GM12878 (cell line): ENCODE measurements at regions not wholly inside any gene's neighbourhood (a gene's known extent, or its start where the extent isn't known, plus 50 kb on each side); places are given as distances from the start of the nearest gene placed in this dataset.

Experiments used
- ASH2L ChIP-seq: fragments of 300-600, 200-600 bp; sonication (generic); IDR thresholded peaks from 2 replicates; pipeline ENCODE4 v1.6.1; 2017; ENCODE audit warnings: low read depth, mild to moderate bottlenecking, borderline replicate concordance
- BCL3 ChIP-seq: IDR thresholded peaks from 2 replicates; pipeline ENCODE4 v1.6.1; 2011; ENCODE audit warnings: borderline replicate concordance, low read depth, mild to moderate bottlenecking, moderate library complexity, low read length; ENCODE audit not compliant: insufficient read depth, poor library complexity, severe bottlenecking
- CBFB ChIP-seq: IDR thresholded peaks from 2 replicates; pipeline ENCODE4 v1.6.1; 2016; ENCODE audit warnings: antibody characterized with exemption, low read depth
- CREM ChIP-seq: IDR thresholded peaks from 2 replicates; pipeline ENCODE4 v1.6.1; 2014; ENCODE audit warnings: antibody characterized with exemption, low read depth
- RAD21 ChIP-seq: IDR thresholded peaks from 2 replicates; pipeline ENCODE4 v1.6.1; 2011; ENCODE audit warnings: mild to moderate bottlenecking, low read depth, low read length, moderate library complexity; ENCODE audit not compliant: insufficient read depth
- ZBTB11 ChIP-seq: fragments of 450-650 bp; formaldehyde crosslinking; IDR thresholded peaks from 2 replicates; pipeline ENCODE4 v1.5.0; 2022; ENCODE audit warnings: mild to moderate bottlenecking, missing genetic modification characterization
- ZNF274 ChIP-seq: IDR thresholded peaks from one replicate; pipeline ENCODE4 v1.8.0; 2011; ENCODE audit not compliant: insufficient read length, insufficient read depth
- TF ChIP-seq, protein P1 (sequence below), 3 experiments: IDR thresholded peaks in 2 of 3; conservative IDR thresholded peaks in 1 of 3; 2 replicates each; pipeline ENCODE4 v1.5.1; 2011; ENCODE audit warnings: low read depth in 3 of 3, low read length in 3 of 3, mild to moderate bottlenecking in 3 of 3, control low read depth in 2 of 3, moderate library complexity in 2 of 3, inconsistent platforms in 1 of 3, mixed read lengths in 1 of 3; ENCODE audit not compliant: control insufficient read depth in 2 of 3, insufficient read depth in 1 of 3; ENCODE audit errors: extremely low read depth in 1 of 3
- TF ChIP-seq, protein P2 (sequence below): IDR thresholded peaks from 2 replicates; pipeline ENCODE4 v1.6.1; 2011; ENCODE audit warnings: low read depth, low read length, improper control_type of control experiment, borderline replicate concordance
- TF ChIP-seq, protein P3 (sequence below): IDR thresholded peaks from 2 replicates; pipeline ENCODE4 v1.6.1; 2012; ENCODE audit warnings: low read depth, low read length, improper control_type of control experiment

- TF ChIP-seq ZNF274, result no peak
- TF ChIP-seq RAD21, result no peak
- TF ChIP-seq, protein P1, sequence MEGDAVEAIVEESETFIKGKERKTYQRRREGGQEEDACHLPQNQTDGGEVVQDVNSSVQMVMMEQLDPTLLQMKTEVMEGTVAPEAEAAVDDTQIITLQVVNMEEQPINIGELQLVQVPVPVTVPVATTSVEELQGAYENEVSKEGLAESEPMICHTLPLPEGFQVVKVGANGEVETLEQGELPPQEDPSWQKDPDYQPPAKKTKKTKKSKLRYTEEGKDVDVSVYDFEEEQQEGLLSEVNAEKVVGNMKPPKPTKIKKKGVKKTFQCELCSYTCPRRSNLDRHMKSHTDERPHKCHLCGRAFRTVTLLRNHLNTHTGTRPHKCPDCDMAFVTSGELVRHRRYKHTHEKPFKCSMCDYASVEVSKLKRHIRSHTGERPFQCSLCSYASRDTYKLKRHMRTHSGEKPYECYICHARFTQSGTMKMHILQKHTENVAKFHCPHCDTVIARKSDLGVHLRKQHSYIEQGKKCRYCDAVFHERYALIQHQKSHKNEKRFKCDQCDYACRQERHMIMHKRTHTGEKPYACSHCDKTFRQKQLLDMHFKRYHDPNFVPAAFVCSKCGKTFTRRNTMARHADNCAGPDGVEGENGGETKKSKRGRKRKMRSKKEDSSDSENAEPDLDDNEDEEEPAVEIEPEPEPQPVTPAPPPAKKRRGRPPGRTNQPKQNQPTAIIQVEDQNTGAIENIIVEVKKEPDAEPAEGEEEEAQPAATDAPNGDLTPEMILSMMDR (IDR thresholded peaks at IDR 0.05 in 2 of 3, conservative IDR thresholded peaks at IDR 0.05 in 1 of 3; ENCODE audit: control insufficient read depth in 2 of 3, extremely low read depth in 1 of 3, insufficient read depth in 1 of 3, low read depth in 3 of 3, low read length in 3 of 3), result no peak
- TF ChIP-seq ASH2L, result no peak
- TF ChIP-seq BCL3, result no peak
- TF ChIP-seq, protein P2, sequence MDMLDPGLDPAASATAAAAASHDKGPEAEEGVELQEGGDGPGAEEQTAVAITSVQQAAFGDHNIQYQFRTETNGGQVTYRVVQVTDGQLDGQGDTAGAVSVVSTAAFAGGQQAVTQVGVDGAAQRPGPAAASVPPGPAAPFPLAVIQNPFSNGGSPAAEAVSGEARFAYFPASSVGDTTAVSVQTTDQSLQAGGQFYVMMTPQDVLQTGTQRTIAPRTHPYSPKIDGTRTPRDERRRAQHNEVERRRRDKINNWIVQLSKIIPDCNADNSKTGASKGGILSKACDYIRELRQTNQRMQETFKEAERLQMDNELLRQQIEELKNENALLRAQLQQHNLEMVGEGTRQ, result no peak
- TF ChIP-seq ZBTB11 (CRISPR knock-in tag), result no peak
- TF ChIP-seq CBFB, result no peak
- TF ChIP-seq, protein P3, sequence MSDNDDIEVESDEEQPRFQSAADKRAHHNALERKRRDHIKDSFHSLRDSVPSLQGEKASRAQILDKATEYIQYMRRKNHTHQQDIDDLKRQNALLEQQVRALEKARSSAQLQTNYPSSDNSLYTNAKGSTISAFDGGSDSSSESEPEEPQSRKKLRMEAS, result no peak
- no peak for TF ChIP-seq CREM
Observed at GRCh38 chr3:27614592-27614991, 107.5 kb downstream of the EOMES start.
